Neuron (in vitro differentiated cells): ENCODE measurements at regions not wholly inside any gene's neighbourhood (a gene's known extent, or its start where the extent isn't known, plus 50 kb on each side); places are given as distances from the start of the nearest gene placed in this dataset.

ENCODE experiments used
- H2AFZ ChIP-seq: one replicate; pipeline ENCODE4 v1.6.1; 2013; ENCODE audit warnings: low read depth, mild to moderate bottlenecking, inconsistent platforms, low read length, moderate library complexity
- H3K27me3 ChIP-seq: one replicate; pipeline ENCODE4 v1.6.1; 2013; ENCODE audit warnings: low read length; ENCODE audit not compliant: insufficient read depth
- H3K36me3 ChIP-seq: one replicate; pipeline ENCODE4 v1.6.1; 2013; ENCODE audit warnings: low read length; ENCODE audit not compliant: insufficient read depth
- H3K4me1 ChIP-seq: one replicate; pipeline ENCODE4 v1.6.1; 2013; ENCODE audit warnings: low read length; ENCODE audit not compliant: insufficient read depth
- H3K4me3 ChIP-seq: 2 replicates; pipeline ENCODE4 v1.5.1; 2013; ENCODE audit warnings: mild to moderate bottlenecking, low read length, moderate library complexity
- H3K9me3 ChIP-seq: one replicate; pipeline ENCODE4 v1.6.1; 2013; ENCODE audit warnings: low read length

DNA sequence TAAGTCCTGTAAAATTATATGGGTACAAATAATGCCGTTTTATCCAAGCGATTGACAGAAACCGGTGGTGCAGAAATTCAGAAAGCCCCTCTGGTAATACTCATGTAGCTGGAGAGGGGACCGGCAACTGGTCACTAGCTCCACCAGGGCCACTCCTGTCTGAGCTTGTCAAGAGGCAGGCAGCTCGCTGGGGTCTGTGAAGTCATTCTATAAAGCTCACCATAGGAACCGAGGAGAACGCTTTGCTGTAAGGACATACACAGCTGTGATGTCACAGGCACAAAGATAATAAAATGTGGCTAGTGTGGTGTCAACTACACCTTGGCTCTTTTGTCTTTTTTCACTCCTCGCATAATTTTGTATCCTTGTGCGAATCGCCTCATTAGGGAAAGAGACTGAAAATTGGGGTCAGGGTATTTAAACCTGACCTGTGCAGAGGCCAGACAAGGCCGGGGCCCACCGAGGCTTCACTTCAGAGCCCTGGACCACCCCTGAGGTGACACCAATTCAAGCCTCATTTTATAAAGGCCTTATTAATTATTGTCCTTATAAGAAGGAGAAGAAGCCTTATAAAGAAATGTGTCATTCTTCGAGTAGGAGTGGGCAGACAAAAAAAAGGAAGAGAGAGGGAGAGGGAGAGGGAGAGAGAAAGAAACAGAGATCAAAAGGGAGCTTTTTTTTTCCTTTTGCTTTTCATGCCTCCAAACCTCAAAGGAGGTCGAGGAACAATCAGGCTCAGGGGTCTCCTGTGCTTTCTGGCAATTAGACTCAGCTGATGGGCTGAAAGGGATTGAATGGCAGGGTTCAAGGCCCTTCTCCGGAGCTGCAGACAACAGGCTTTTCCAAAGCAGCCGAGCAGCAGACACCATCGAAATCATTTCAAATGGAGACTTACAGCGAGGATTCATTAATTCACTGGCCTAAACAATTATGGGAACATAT is 813.3 kb upstream of the ARRDC4 start:
- H3K4me1 ChIP-seq = peaks cover 45% of the 10 kb centered on the region
- H3K27me3 ChIP-seq = no peaks in the 10 kb centered on the region
- peaks cover 2% of the 10 kb centered on the region for H3K9me3 ChIP-seq
- no peak overlapping the region for H2AFZ ChIP-seq
- no peaks in the 10 kb centered on the region for H3K36me3 ChIP-seq
- peak overlapping the region; percentile 25 for H3K4me3 ChIP-seq

DNA sequence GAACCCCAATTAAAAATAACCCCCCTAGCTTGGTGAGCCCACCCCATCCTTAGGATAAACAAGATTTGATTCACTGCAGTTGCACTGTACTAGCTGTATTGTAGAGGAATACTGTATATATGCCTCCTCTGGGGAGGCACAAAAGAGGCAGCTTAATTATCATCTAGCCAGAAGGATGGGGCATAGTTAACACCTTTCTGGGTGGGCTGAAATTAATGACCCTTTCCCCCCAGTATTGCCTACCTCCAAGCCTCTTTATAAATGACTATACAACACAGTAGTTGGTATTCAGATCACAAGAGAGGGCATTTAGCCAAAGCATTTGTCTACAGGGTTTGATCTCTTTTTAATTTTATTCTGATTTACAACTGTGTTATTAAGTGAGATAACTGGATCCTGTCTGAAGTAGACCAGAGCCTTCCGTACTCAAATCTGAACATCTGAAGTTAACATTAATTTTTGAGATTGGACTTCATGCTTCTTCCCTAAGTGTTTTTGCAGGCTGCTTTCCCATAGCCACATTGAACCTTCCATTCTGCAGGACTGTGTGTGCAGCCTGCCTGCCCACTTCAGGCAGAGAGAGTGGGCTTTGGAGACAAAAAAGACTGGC is 807.0 kb upstream of the ARRDC4 start:
- Histone ChIP-seq H3K27me3 (no peaks in the 10 kb centered on the region), H3K36me3 (no peaks in the 10 kb centered on the region), H3K4me3 (no peak overlapping the region), H3K9me3 (no peaks in the 10 kb centered on the region), H2AFZ (no peak overlapping the region), H3K4me1 (peaks cover 24% of the 10 kb centered on the region)

DNA sequence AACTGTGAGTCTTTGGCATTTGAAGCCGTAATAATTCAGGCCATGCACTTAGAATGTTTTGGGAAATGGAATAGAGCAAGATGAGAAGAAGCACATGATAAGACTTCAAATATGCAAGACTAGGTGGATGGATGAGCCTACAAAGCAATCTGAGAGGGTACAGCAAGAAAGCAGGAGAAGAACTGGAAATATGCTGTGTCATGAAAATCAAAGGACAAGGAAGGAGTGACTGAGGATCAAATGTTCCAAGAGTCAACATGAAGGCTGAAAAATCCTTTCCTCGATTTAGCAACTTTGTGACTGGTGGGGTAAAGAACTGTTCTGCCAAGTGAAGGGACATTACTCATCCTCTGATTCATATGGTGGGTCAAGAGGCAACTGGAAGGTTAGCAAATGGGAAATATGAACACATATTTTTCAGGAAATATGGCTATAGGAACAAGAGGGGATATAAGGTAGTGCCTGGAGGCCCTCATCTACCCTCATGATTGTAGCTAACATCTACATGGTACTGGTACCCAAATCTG is 803.7 kb upstream of the ARRDC4 start:
- Histone ChIP-seq H2AFZ (no peak overlapping the region), H3K36me3 (no peaks in the 10 kb centered on the region), H3K9me3 (no peaks in the 10 kb centered on the region), H3K27me3 (no peaks in the 10 kb centered on the region), H3K4me3 (no peak overlapping the region), H3K4me1 (peaks cover 15% of the 10 kb centered on the region)

DNA sequence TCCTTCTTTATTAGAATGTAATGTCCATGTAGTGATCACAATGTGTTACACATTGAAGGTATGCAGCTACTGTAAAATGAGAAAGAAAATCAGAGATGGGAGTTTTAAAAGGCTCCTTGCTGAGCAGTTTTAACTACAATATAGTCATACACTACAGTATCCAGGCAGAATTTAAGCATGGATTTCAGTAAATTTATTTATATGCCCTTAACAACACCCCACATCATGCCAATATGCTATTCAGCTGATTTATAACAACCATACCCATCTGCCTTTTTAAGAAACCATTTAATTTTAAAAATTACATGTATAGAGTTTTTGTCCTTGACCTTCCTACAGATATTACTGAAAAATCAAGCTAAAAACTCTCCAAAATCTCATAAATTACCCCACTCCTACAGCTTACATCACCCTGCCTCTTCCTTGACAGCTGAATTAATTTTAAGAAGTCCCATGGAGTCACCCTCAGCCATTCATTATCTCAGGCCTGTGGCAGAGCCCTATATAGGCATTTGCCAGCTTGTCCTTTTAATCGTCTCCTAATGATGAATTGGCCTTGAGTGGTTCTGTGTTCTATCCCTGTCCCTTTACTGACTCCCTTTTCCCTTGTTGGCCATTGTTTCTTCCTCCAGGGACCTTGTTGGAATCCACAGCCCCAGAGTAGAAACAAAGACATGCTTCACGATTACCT is 797.6 kb upstream of the ARRDC4 start:
- Histone ChIP-seq H3K4me3 (no peak overlapping the region), H3K4me1 (no peaks in the 10 kb centered on the region), H2AFZ (no peak overlapping the region), H3K9me3 (no peaks in the 10 kb centered on the region), H3K36me3 (no peaks in the 10 kb centered on the region), H3K27me3 (no peaks in the 10 kb centered on the region)

DNA sequence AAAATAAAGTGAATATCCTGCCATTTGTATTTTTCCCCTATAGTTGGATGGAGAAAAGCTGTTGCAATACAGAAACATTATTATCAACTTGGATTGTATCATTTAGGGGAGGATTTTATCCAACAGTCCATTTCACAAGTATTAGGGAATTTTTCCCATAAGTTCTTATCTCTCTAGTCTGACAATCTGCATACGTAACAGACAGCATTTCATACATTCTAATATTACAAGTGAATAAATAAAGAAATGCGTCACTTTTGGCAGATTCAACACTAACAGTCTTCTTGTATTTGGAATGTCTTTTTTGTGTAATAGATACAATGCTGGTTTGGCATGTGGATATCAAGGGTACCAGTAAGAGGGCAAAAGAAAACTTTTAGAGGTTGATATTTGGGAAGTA is 795.3 kb upstream of the ARRDC4 start:
- Histone ChIP-seq H3K27me3 (no peaks in the 10 kb centered on the region), H3K4me1 (peaks cover 15% of the 10 kb centered on the region), H3K9me3 (no peaks in the 10 kb centered on the region), H3K4me3 (no peak overlapping the region), H2AFZ (no peak overlapping the region), H3K36me3 (no peaks in the 10 kb centered on the region)

DNA sequence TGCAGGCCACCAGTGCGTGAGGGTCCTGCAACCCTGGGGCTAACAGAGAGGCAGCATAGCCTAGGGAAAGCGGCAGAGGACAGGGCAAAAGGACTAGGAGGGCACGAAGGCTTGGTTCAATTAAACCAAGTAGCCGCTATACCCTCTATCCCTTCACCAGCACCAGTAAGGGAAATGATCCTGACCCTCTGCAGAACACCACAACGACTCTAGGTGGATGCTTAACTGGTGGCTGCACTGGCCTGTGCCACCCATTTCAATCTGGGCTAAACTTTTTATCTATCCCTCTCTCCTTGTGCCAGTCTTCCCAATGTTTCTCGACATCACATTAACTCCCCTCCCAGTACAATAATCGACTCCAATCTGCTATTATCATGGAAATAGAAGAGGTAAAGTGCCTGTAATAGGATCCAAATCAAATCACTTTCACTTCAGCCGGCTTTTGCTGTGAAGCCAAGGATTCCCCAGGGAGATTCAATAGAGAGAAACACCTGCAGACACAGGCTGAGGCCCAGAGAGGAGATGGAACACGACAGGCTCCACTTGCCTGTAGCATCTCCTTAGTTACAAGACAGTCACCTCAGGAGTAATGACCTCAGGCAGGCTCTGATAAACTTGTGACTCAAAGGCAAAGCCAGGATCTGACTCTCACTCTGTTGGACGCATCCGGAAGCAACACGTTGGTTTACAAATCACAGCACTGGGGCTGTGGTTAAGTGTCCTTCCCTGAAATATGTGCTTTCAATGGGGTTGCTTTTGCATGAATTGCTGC is 791.6 kb upstream of the ARRDC4 start:
- peaks cover 15% of the 10 kb centered on the region for H3K4me1 ChIP-seq
- no peak overlapping the region for H2AFZ ChIP-seq
- no peaks in the 10 kb centered on the region for H3K9me3 ChIP-seq
- no peaks in the 10 kb centered on the region for H3K36me3 ChIP-seq
- no peak overlapping the region for H3K4me3 ChIP-seq
- no peaks in the 10 kb centered on the region for H3K27me3 ChIP-seq

DNA sequence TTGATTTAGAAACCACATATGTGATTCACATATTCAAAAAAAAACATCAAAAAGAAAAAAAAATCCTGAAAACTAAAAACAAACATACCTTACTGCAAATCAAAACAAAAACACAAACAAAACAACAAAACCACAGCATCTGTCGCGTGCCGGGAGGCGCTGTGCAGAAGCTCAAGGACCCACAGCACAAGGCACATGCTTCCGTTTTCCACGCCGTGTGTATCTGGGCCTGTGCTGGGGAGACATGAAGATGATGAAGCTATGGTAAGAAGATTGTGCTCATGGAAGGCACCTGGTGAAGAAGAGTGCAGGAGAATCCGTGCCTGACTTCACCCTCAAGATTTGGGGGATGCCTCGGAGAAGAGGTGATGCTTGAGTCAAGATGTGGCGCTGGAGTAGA is 788.9 kb upstream of the ARRDC4 start:
- peaks cover 15% of the 10 kb centered on the region for H3K4me1 ChIP-seq
- H3K4me3 ChIP-seq = no peak overlapping the region
- no peaks in the 10 kb centered on the region for H3K27me3 ChIP-seq
- no peaks in the 10 kb centered on the region for H3K9me3 ChIP-seq
- H3K36me3 ChIP-seq = no peaks in the 10 kb centered on the region
- H2AFZ ChIP-seq = no peak overlapping the region

DNA sequence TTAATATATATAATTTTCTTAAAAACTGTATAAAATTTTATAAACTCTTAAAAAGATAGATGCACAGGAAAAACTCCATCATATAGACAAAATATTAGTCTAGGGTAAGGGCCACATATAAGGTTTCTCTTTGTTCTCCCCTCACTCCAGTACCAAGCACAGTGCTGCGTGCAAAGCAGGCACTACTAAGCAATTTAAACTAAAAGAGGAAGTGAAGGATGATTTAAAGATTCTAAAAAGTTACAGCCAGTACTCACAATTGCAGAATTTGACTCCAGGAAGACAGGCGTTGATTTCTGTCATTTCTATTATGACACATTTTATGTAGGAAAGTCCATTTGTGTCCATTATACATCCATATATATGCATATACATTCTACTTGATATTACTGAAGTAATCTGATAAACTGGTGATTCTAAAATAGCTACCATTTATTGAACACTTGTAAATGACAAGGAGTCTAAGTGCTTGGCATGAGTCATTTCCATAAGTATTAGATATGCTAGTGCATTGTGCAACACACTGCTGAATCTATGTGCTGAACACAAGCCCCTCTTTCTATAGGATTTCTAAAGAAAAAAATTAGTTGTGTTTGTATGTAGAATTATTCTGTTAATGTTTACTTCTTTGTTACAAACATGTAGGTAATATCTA is 785.5 kb upstream of the ARRDC4 start:
- H2AFZ ChIP-seq = no peak overlapping the region

DNA sequence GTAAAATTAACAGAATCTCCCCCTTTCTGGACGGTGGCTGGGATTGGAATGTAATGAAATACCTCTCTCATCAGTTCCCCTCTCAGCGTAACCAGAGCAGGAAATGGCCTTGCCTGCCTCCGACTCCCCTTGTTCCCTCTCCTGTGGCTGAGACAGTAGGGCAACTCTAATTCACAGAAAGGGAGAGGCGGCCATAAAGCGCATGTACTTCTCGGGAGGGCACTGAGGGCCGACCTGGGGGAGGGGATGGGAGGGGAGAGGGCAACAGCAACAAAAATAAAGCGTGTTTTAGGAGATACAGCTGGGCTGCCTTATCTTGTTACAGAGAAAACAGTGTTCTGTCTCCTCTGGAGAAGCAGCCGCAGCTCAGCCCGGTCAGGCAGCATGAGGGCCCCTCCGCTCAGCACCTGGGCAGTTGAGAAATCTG is 783.3 kb upstream of the ARRDC4 start:
- Histone ChIP-seq H3K4me3 (no peak overlapping the region), H3K27me3 (no peaks in the 10 kb centered on the region), H2AFZ (peak overlapping the region; percentile 27), H3K4me1 (peaks cover 8% of the 10 kb centered on the region), H3K36me3 (no peaks in the 10 kb centered on the region), H3K9me3 (no peaks in the 10 kb centered on the region)

More for the DNA sequence above, 785.5 kb upstream of the ARRDC4 start:
- Histone ChIP-seq H3K9me3 (no peaks in the 10 kb centered on the region), H3K36me3 (no peaks in the 10 kb centered on the region), H3K27me3 (no peaks in the 10 kb centered on the region), H3K4me1 (peaks cover 8% of the 10 kb centered on the region), H3K4me3 (no peak overlapping the region)

DNA sequence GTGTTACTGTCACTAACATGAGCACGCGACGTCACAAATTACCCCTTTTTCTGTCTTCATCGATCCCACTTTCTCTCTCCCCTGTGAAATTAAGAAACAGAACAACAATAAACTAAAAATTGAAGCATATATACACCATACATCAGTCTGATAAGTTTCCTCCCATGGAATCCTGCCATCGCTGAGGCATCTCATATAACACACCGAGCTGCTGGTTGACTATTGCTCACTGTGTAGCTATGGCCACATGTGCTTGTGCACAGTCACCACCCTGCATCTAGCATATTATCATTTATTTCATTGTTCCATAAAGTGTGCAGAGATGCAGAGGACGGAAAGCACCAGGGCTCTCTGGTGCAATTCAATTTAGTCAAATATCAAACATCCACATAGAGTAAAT is 777.9 kb upstream of the ARRDC4 start:
- Histone ChIP-seq H2AFZ (no peak overlapping the region), H3K36me3 (no peaks in the 10 kb centered on the region), H3K27me3 (no peaks in the 10 kb centered on the region), H3K4me1 (peaks cover under 1% of the 10 kb centered on the region), H3K4me3 (no peak overlapping the region), H3K9me3 (no peaks in the 10 kb centered on the region)

DNA sequence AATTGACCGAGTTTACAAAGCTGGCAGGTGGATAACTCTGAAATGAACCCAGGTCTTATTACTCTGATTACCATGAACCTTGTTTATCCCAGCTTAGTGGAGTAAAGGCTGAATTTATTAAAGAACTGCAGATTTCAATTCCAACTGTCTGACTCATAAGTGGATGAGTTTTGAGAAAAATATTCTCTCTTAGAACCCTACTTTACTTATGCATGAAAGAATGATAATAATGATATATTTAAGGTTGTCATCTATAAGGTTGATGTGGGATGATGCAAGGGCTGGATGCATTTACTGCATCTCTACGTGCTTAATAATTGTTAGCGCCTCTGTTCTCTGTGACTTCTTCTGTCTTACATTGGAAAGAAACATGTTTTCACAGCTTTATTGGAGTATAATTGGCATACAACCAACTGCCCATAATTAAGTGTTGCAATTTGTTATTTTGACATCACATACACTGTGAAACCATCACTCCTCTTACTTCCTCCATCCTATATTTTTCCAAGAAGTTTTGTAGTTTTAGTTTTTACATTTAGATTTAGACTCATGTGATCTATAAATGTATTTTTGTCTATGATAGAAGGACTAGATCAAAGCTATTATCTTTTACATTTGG is 771.2 kb upstream of the ARRDC4 start:
- Histone ChIP-seq H3K4me1 (no peaks in the 10 kb centered on the region), H3K4me3 (no peak overlapping the region), H2AFZ (no peak overlapping the region), H3K9me3 (no peaks in the 10 kb centered on the region), H3K27me3 (no peaks in the 10 kb centered on the region), H3K36me3 (no peaks in the 10 kb centered on the region)

DNA sequence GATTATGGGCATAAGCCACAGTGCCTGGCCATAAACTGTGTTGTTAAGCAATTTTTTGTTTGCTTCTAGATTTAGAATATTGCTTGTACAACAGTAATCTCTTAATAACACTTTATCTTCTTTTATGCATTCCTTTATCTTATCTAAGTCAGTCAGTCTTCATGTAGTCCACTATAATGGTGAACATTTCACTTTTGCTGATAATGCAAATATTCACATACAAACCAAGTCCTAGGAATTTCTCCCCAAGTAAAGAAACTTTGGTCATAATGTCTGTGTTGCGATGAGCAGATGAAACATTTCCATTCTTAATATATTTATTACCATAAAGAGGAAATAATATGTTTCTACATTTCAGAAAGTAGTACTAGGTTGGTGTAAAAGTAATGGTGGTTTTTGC is 765.8 kb upstream of the ARRDC4 start:
- no peak overlapping the region for H3K4me3 ChIP-seq
- H3K27me3 ChIP-seq = no peaks in the 10 kb centered on the region
- H3K36me3 ChIP-seq = no peaks in the 10 kb centered on the region
- no peaks in the 10 kb centered on the region for H3K9me3 ChIP-seq
- no peak overlapping the region for H2AFZ ChIP-seq
- H3K4me1 ChIP-seq = peaks cover 25% of the 10 kb centered on the region
